ENCODE measurements at regions not wholly inside any gene's neighbourhood (a gene's known extent, or its start where the extent isn't known, plus 50 kb on each side); places are given as distances from the start of the nearest gene placed in this dataset.

DNA sequence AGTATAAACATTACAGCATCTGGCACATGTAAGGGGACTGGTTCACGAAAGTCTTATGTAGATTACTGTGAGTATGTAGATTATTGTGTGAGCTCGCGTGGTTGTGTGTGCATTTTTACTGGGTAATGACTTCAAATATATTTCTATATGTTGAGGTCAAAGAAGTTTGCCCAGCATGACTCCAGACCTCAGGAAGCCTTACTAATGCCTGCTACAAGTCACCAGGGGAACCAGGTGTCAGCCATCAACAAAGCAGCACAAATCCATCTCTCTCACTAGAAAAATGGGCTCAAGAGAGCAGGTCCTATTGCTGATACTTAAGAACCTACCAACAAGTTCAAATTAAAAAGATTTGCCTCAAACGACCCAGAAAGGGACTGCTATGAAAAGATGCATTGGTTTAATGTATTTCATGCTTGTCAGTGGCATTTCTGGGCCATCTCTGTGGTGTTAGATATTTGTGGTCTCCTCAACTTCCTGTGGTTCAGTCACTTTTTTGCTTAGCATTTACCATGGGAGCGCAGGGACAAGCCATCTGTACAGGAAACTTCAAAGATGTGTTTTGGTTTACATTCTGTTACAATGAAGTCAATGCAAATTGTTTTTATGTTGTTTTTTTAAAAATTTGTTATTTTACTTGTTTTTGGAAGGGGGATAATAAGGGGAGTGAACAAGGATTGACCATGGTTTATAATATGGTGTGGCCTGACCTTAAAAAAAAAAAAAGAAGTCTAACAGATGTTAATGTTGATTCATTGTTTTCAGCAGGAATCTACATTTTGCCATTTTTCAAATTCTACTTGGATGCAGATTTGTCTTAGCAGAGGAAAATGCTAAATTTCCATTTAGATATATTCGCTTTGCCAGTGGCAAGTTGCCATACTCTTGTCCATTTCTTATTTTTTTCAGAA, 172.1 kb upstream of the ADAMTS9 start:
- Histone ChIP-seq H3K27me3 (ENCODE audit: insufficient read depth, low read length, poor library complexity, severe bottlenecking) (no peaks in the 10 kb centered on the region), H3K4me3 (ENCODE audit: low read length) (no peak overlapping the region), H3K4me1 (ENCODE audit: insufficient read depth, low read length) (no peaks in the 10 kb centered on the region), H3K36me3 (ENCODE audit: insufficient read depth, low read length) (no peaks in the 10 kb centered on the region), H3K27ac (ENCODE audit: low read depth, low read length) (no peak overlapping the region), H3K9me3 (ENCODE audit: low read length) (no peaks in the 10 kb centered on the region)
- H3K27ac Mint-ChIP-seq: no peak overlapping the region
- DNase-seq: no peak
- peaks cover 0 to 4% (median 0%) of the 10 kb centered on the region in 3 donors for H3K4me1 Mint-ChIP-seq
- H3K27me3 Mint-ChIP-seq: no peaks in the 10 kb centered on the region
- ChIA-PET POLR2A (no interaction called here), CTCF (no interaction called here)
- peaks cover 2 to 15% (median 4%) of the 10 kb centered on the region in 5 donors for H3K9me3 Mint-ChIP-seq
- no peak overlapping the region for H3K4me3 Mint-ChIP-seq
- no peaks in the 10 kb centered on the region for H3K36me3 Mint-ChIP-seq

DNA sequence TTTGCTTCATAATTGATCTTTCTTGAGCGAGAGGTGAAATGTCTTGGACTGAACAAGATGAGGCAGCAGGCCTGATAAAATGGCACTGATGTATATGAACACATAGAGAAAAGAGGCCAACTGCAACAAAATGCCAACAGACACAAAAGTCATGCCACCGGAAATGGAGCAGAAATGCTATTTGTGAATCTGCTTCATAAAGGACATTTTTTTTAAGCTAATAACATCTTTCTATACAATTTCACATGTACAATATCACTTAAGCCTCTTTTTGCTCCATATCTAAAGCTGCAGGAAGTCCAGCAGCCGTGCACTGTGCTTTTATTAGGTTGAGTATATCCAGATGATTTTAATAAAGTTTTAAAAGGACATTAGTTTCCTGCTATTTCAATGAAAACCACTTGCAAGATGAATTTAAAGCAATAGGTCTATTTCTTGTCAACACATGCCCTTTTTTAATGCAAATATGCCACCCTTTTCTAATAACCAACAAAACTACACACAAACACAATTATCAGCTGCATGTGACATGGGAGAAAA, 169.2 kb upstream of the ADAMTS9 start:
- peaks cover 0 to 6% (median 2%) of the 10 kb centered on the region in 5 donors for H3K9me3 Mint-ChIP-seq
- CTCF ChIA-PET: interaction anchor here (0.5 to 1.7 kb wide), 2 partner anchors 16 to 170 kb away, joined by 3 read pairs; no protein-coding TSS in a partner anchor

DNA sequence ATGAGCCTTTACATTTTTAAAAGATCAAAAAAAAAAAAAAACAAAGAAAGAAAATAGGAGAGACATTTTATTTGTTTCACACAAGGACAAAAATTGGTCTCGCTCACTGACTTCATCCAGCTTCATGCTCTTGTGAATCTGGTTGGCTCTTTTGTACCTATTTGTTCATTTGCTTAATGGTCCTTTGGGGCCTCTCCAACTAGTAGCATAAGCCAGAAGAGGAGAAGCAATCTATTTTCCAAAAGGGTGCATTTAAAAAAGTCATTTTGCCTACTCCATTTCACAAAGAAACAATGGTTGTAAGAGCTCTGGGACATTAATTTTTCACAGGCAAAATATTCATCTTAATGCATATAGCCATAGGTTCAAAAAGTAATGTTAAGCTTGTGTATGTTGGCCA, 168.3 kb upstream of the ADAMTS9 start:
- Mint-ChIP-seq H3K27ac (no peak overlapping the region), H3K27me3 (no peaks in the 10 kb centered on the region), H3K4me1 (peaks cover 0 to 4% (median 0%) of the 10 kb centered on the region in 3 donors), H3K9me3 (peaks cover 0 to 6% (median 0%) of the 10 kb centered on the region in 5 donors), H3K36me3 (no peaks in the 10 kb centered on the region), H3K4me3 (no peak overlapping the region)
- ChIA-PET CTCF (interaction anchor here (1.7 kb wide), 1 partner anchor 17 kb away, joined by 3 read pairs; no protein-coding TSS in a partner anchor), POLR2A (no interaction called here)
- Histone ChIP-seq H3K4me1 (ENCODE audit: insufficient read depth, low read length) (no peaks in the 10 kb centered on the region), H3K36me3 (ENCODE audit: insufficient read depth, low read length) (no peaks in the 10 kb centered on the region), H3K4me3 (ENCODE audit: low read length) (no peak overlapping the region), H3K9me3 (ENCODE audit: low read length) (no peaks in the 10 kb centered on the region), H3K27ac (ENCODE audit: low read depth, low read length) (no peak overlapping the region), H3K27me3 (ENCODE audit: insufficient read depth, low read length, poor library complexity, severe bottlenecking) (no peaks in the 10 kb centered on the region)
- DNase-seq: no peak

More for the DNA sequence above, 169.2 kb upstream of the ADAMTS9 start:
- Mint-ChIP-seq H3K36me3 (no peaks in the 10 kb centered on the region), H3K4me1 (peaks cover 0 to 4% (median 0%) of the 10 kb centered on the region in 3 donors), H3K27me3 (no peaks in the 10 kb centered on the region), H3K4me3 (no peak overlapping the region), H3K27ac (no peak overlapping the region)
- no peak for DNase-seq
- Histone ChIP-seq H3K4me3 (ENCODE audit: low read length) (no peak overlapping the region), H3K27me3 (ENCODE audit: insufficient read depth, low read length, poor library complexity, severe bottlenecking) (no peaks in the 10 kb centered on the region), H3K27ac (ENCODE audit: low read depth, low read length) (no peak overlapping the region), H3K4me1 (ENCODE audit: insufficient read depth, low read length) (no peaks in the 10 kb centered on the region), H3K9me3 (ENCODE audit: low read length) (no peaks in the 10 kb centered on the region), H3K36me3 (ENCODE audit: insufficient read depth, low read length) (no peaks in the 10 kb centered on the region)
- POLR2A ChIA-PET: no interaction called here

DNA sequence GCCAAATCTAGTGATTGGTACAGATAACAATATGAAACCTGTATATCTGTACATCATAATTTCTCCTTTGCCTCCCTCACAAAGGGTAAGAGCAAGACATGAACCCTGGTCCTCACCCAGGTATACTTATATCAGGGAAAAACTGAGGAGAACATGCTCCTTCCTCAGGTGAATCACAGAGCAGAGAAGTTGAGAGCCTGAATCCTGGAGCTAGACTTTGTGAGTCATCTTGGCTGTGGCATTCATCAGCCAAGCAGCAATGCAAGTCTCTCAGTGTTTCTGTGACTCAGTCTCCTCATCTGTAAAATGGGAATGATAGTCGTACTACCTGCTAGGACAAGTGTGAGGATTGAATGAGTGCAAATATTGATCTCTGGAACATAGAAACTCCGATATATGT, 165.7 kb upstream of the ADAMTS9 start:
- H3K4me3 ChIP-seq (ENCODE audit: low read length): no peak overlapping the region
- no peaks in the 10 kb centered on the region for H3K36me3 Mint-ChIP-seq
- POLR2A ChIA-PET: no interaction called here

DNA sequence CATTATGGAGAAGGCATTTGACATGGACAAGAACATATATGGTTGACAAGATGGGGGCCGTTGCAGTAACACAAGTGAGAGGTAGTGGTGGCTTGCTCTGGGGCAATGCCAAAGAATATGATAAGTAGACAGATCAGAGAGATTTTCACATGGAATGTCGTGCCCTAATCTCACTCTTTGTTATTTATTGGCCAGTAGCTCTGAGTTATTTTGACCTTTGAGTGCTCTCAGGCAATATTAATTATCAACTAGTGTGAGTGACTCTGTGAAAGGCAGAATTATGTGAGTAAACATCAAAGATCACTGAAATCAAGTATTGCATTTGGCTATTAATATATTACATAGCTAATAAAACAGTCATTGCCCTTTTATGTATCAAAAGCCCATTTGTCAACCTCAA, 164.9 kb upstream of the ADAMTS9 start:
- no peak overlapping the region for H3K4me3 Mint-ChIP-seq
- DNase-seq: no peak
- no peaks in the 10 kb centered on the region for H3K36me3 Mint-ChIP-seq
- Histone ChIP-seq H3K9me3 (ENCODE audit: low read length) (no peaks in the 10 kb centered on the region), H3K27ac (ENCODE audit: low read depth, low read length) (no peak overlapping the region), H3K4me3 (ENCODE audit: low read length) (no peak overlapping the region), H3K27me3 (ENCODE audit: insufficient read depth, low read length, poor library complexity, severe bottlenecking) (no peaks in the 10 kb centered on the region), H3K4me1 (ENCODE audit: insufficient read depth, low read length) (no peaks in the 10 kb centered on the region), H3K36me3 (ENCODE audit: insufficient read depth, low read length) (no peaks in the 10 kb centered on the region)
- ChIA-PET POLR2A (no interaction called here), CTCF (no interaction called here)
- H3K27ac Mint-ChIP-seq: no peak overlapping the region
- H3K27me3 Mint-ChIP-seq: no peaks in the 10 kb centered on the region
- peaks cover 0 to 5% (median 3%) of the 10 kb centered on the region in 5 donors for H3K9me3 Mint-ChIP-seq
- H3K4me1 Mint-ChIP-seq: no peaks in the 10 kb centered on the region

More for the DNA sequence above, 165.7 kb upstream of the ADAMTS9 start:
- H3K9me3 Mint-ChIP-seq: peaks cover 0 to 5% (median 3%) of the 10 kb centered on the region in 5 donors
- CTCF ChIA-PET: no interaction called here
- no peaks in the 10 kb centered on the region for H3K27me3 ChIP-seq (ENCODE audit: insufficient read depth, low read length, poor library complexity, severe bottlenecking)
- no peaks in the 10 kb centered on the region for H3K27me3 Mint-ChIP-seq
- H3K4me1 ChIP-seq (ENCODE audit: insufficient read depth, low read length): no peaks in the 10 kb centered on the region
- DNase-seq: no peak
- no peaks in the 10 kb centered on the region for H3K36me3 ChIP-seq (ENCODE audit: insufficient read depth, low read length)
- H3K4me1 Mint-ChIP-seq: no peaks in the 10 kb centered on the region
- no peak overlapping the region for H3K27ac Mint-ChIP-seq
- no peak overlapping the region for H3K27ac ChIP-seq (ENCODE audit: low read depth, low read length)
- no peaks in the 10 kb centered on the region for H3K9me3 ChIP-seq (ENCODE audit: low read length)
- H3K4me3 Mint-ChIP-seq: no peak overlapping the region

DNA sequence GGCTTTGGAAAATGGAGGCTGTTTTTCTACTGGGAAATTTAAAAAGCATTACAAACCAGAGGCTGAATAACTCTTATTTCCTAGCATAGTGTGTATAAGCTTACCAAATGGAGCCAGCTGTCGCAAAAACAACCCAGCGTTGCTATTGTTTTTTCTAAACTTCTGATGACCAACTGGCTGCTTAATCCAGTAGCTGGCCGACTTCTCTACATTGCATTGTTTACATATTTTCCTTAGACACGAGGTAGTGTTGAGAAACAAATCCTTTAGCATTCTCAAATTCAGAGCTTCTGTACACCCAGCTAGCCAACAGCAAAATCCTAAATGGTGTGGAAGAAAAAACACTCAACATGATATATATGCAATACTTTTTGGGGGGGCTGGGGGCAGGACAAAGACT, 161.0 kb upstream of the ADAMTS9 start:
- H3K9me3 ChIP-seq (ENCODE audit: low read length): no peaks in the 10 kb centered on the region
- no peak overlapping the region for H3K4me3 ChIP-seq (ENCODE audit: low read length)
- DNase-seq: no peak
- CTCF ChIA-PET: no interaction called here
- Mint-ChIP-seq H3K36me3 (no peaks in the 10 kb centered on the region), H3K4me3 (no peak overlapping the region), H3K27ac (no peak overlapping the region), H3K4me1 (no peaks in the 10 kb centered on the region), H3K9me3 (peaks cover 2 to 10% (median 3%) of the 10 kb centered on the region in 5 donors), H3K27me3 (no peaks in the 10 kb centered on the region)
- POLR2A ChIA-PET: no interaction called here
- no peaks in the 10 kb centered on the region for H3K4me1 ChIP-seq (ENCODE audit: insufficient read depth, low read length)
- H3K36me3 ChIP-seq (ENCODE audit: insufficient read depth, low read length): no peaks in the 10 kb centered on the region
- no peaks in the 10 kb centered on the region for H3K27me3 ChIP-seq (ENCODE audit: insufficient read depth, low read length, poor library complexity, severe bottlenecking)
- no peak overlapping the region for H3K27ac ChIP-seq (ENCODE audit: low read depth, low read length)

DNA sequence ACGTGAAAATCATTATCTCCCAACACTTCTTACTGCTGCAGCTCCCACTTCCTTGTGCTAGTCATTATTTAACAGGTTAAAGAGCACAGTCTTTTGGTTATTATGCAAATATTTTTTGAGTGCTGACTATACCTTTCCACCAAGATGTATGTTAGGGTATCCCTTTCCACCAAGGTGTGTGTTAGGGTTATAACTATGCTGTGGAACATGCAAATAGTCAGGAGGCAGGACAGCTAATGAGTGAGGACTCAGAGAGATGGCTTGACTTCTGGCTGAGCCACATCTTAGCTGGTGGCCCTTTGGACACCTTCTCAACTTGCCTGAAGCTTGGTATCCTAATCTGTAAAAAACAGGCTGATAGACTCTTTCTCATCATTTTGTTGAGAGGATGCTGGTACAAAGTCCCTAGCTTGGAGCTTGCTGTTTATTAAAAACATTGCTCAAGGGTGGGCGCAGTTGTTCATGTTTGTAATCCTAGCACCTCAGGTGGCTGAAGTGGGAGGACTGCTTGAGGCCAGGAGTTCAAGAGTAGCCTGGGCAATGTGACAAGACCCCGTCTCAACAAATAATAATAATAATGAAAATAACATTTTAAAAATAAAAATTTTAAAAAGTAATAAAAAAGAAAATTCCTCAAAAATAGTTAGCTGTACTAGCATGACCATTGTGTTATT, 160.5 kb upstream of the ADAMTS9 start:
- H3K4me3 Mint-ChIP-seq: no peak overlapping the region
- no peaks in the 10 kb centered on the region for H3K27me3 Mint-ChIP-seq
- no peak overlapping the region for H3K4me3 ChIP-seq (ENCODE audit: low read length)
- no peak overlapping the region for H3K27ac Mint-ChIP-seq
- H3K27ac ChIP-seq (ENCODE audit: low read depth, low read length): no peak overlapping the region
- H3K9me3 ChIP-seq (ENCODE audit: low read length): no peaks in the 10 kb centered on the region
- H3K4me1 ChIP-seq (ENCODE audit: insufficient read depth, low read length): no peaks in the 10 kb centered on the region
- no peaks in the 10 kb centered on the region for H3K4me1 Mint-ChIP-seq
- no peaks in the 10 kb centered on the region for H3K27me3 ChIP-seq (ENCODE audit: insufficient read depth, low read length, poor library complexity, severe bottlenecking)
- no peaks in the 10 kb centered on the region for H3K36me3 ChIP-seq (ENCODE audit: insufficient read depth, low read length)
- H3K36me3 Mint-ChIP-seq: no peaks in the 10 kb centered on the region
- no peak for DNase-seq
- CTCF ChIA-PET: no interaction called here
- H3K9me3 Mint-ChIP-seq: peaks cover 0 to 10% (median 3%) of the 10 kb centered on the region in 5 donors
- POLR2A ChIA-PET: no interaction called here

DNA sequence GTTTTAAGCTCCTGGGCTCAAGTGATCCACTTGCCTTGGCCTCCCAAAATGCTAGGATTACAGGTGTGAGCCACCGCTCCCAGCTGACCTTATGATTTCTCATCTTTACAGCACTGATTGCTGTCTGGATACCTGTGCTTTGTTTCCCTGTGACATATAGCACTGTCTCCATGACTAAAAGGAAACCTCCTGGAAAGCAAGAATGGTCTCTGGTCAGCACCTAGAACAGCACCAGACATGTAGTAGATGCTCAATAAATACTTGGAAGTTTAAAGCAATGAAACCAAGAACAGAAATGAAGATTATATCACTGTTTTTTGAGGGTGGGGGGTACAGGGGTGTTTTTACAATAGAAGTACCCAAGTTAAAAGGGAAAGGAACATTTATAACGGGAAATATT, 156.8 kb upstream of the ADAMTS9 start:
- Histone ChIP-seq H3K36me3 (ENCODE audit: insufficient read depth, low read length) (no peaks in the 10 kb centered on the region), H3K9me3 (ENCODE audit: low read length) (no peaks in the 10 kb centered on the region), H3K4me1 (ENCODE audit: insufficient read depth, low read length) (no peaks in the 10 kb centered on the region), H3K27me3 (ENCODE audit: insufficient read depth, low read length, poor library complexity, severe bottlenecking) (no peaks in the 10 kb centered on the region), H3K27ac (ENCODE audit: low read depth, low read length) (no peak overlapping the region), H3K4me3 (ENCODE audit: low read length) (no peak overlapping the region)
- Mint-ChIP-seq H3K27ac (no peak overlapping the region), H3K4me3 (no peak overlapping the region), H3K9me3 (peaks cover 0 to 8% (median 2%) of the 10 kb centered on the region in 5 donors), H3K4me1 (no peaks in the 10 kb centered on the region), H3K27me3 (no peaks in the 10 kb centered on the region), H3K36me3 (no peaks in the 10 kb centered on the region)
- CTCF ChIA-PET: no interaction called here
- POLR2A ChIA-PET: no interaction called here
- DNase-seq: no peak
